GM12892 (cell line): ENCODE measurements at regions not wholly inside any gene's neighbourhood (a gene's known extent, or its start where the extent isn't known, plus 50 kb on each side); places are given as distances from the start of the nearest gene placed in this dataset.

Source experiments
- POLR2A ChIP-seq: IDR thresholded peaks from 2 replicates; pipeline ENCODE4 v1.6.1; 2011; ENCODE audit warnings: low read depth, low read length, control low read depth
- TAF1 ChIP-seq: IDR thresholded peaks from 2 replicates; pipeline ENCODE4 v1.6.1; 2011; ENCODE audit warnings: low read depth, mild to moderate bottlenecking, control low read depth, low read length, borderline replicate concordance

GRCh38 chr6:44696686-44697085 is 309.2 kb downstream of the CDC5L start:
- TF ChIP-seq POLR2A (no peak), TAF1 (no peak)
